SK-N-SH (cell line): ENCODE measurements at regions not wholly inside any gene's neighbourhood (a gene's known extent, or its start where the extent isn't known, plus 50 kb on each side); places are given as distances from the start of the nearest gene placed in this dataset.
A peak's percentile ranks its signal among the peaks of the same experiment; 100 is the strongest.

Experiments used
- CTCF ChIA-PET: fragments of 300-600, 350-600 bp; formaldehyde crosslinking; extraction: SDS; loops from one replicate; lab custom pipeline; 2021; lab: Yijun Ruan, JAX
- POLR2A ChIA-PET: fragments of 350-600 bp; sonication (Branson Sonifier 250); formaldehyde crosslinking; extraction: SDS; loops from one replicate; lab custom pipeline; 2020; ENCODE audit warnings: antibody characterized with exemption, inconsistent platforms; lab: Yijun Ruan, JAX
- DNase-seq: peaks from one replicate; pipeline ENCODE4 v3.0.0; 2012
- H2AFZ ChIP-seq: fragments of 200-600 bp; sonication (generic); 2 replicates; pipeline ENCODE4 v1.8.1; 2016; ENCODE audit warnings: antibody characterized with exemption, mild to moderate bottlenecking, low read depth
- H3F3A ChIP-seq: fragments of 200-600 bp; sonication (generic); replicated peaks from 2 replicates; pipeline ENCODE3; 2016; ENCODE audit warnings: antibody characterized with exemption, mild to moderate bottlenecking; ENCODE audit not compliant: insufficient read depth
- H3K27ac ChIP-seq, 2 experiments: fragments of 200-500 bp in 1 of 2; fragments of 200-600 bp in 1 of 2; sonication (Bioruptor generic) in 1 of 2; sonication (generic), shearing (Covaris generic) in 1 of 2; 2 replicates each; pipeline versions ENCODE4 v1.5.1 to v1.6.1; 2014 to 2016; ENCODE audit warnings: low read depth in 2 of 2, inconsistent platforms in 1 of 2, low read length in 1 of 2, mild to moderate bottlenecking in 1 of 2, mixed read lengths in 1 of 2
- H3K27me3 ChIP-seq: fragments of 200-600 bp; sonication (generic), shearing (Covaris generic); 2 replicates; pipeline ENCODE4 v1.6.1; 2016; ENCODE audit warnings: mixed run types; ENCODE audit not compliant: insufficient read depth
- H3K36me3 ChIP-seq, 2 experiments: fragments of 200-500 bp in 1 of 2; fragments of 200-600 bp in 1 of 2; sonication (Bioruptor generic) in 1 of 2; sonication (generic) in 1 of 2; replicated peaks in 1 of 2; 2 replicates each; pipeline versions ENCODE3 to v1.5.1; 2014 to 2016; ENCODE audit warnings: low read length in 1 of 2, mild to moderate bottlenecking in 1 of 2; ENCODE audit not compliant: insufficient read depth in 2 of 2, control insufficient read depth in 1 of 2
- H3K4me1 ChIP-seq, 2 experiments: fragments of 200-500 bp in 1 of 2; fragments of 200-600 bp in 1 of 2; sonication (Bioruptor generic) in 1 of 2; sonication (generic), shearing (Covaris generic) in 1 of 2; 2 replicates each; pipeline versions ENCODE4 v1.5.1 to v1.6.1; 2014 to 2016; ENCODE audit warnings: low read depth in 1 of 2, low read length in 1 of 2, mixed run types in 1 of 2; ENCODE audit not compliant: insufficient read depth in 2 of 2, control insufficient read depth in 1 of 2
- H3K4me2 ChIP-seq: fragments of 200-600 bp; sonication (generic), shearing (Covaris generic); 2 replicates; pipeline ENCODE4 v1.6.1; 2017; ENCODE audit warnings: mixed run types
- H3K4me3 ChIP-seq, 2 experiments: fragments of 200-500 bp in 1 of 2; fragments of 200-600 bp in 1 of 2; sonication (Bioruptor generic) in 1 of 2; sonication (generic), shearing (Covaris generic) in 1 of 2; 2 replicates each; pipeline versions ENCODE4 v1.5.1 to v1.8.1; 2014 to 2016; ENCODE audit warnings: low read depth in 2 of 2, inconsistent platforms in 1 of 2, low read length in 1 of 2, mild to moderate bottlenecking in 1 of 2, mixed read lengths in 1 of 2, moderate library complexity in 1 of 2
- H3K79me2 ChIP-seq: fragments of 200-600 bp; sonication (generic); 2 replicates; pipeline ENCODE4 v1.8.1; 2017; ENCODE audit warnings: mild to moderate bottlenecking; ENCODE audit not compliant: insufficient read depth
- H3K9ac ChIP-seq: fragments of 200-600 bp; sonication (generic); 2 replicates; pipeline ENCODE4 v1.6.1; 2017; ENCODE audit warnings: mixed run types
- H3K9me2 ChIP-seq: fragments of 200-600 bp; sonication (generic); 2 replicates; pipeline ENCODE4 v1.6.1; 2017; ENCODE audit warnings: mixed run types
- H3K9me3 ChIP-seq: fragments of 200-600 bp; sonication (generic); 2 replicates; pipeline ENCODE4 v1.6.1; 2017; ENCODE audit warnings: mixed run types, mild to moderate bottlenecking, moderate library complexity
- H4K20me1 ChIP-seq: fragments of 200-600 bp; sonication (generic); 2 replicates; pipeline ENCODE4 v1.6.1; 2017; ENCODE audit warnings: mild to moderate bottlenecking, mixed run types; ENCODE audit not compliant: insufficient read depth
- CHD2 ChIP-seq: fragments of 150-350 bp; IDR thresholded peaks from 2 replicates; pipeline ENCODE4 v1.6.1; 2018; ENCODE audit warnings: low read length; ENCODE audit not compliant: partially characterized antibody
- FOSL2 ChIP-seq: IDR thresholded peaks from 2 replicates; pipeline ENCODE4 v1.4.0; 2012; ENCODE audit warnings: low read depth, mild to moderate bottlenecking, moderate library complexity, borderline replicate concordance
- FOXJ3 ChIP-seq: sonication (generic); formaldehyde crosslinking; IDR thresholded peaks from 2 replicates; pipeline ENCODE4 v1.5.1; 2020; ENCODE audit warnings: mild to moderate bottlenecking, missing genetic modification reagents
- MAX ChIP-seq: IDR thresholded peaks from 2 replicates; pipeline ENCODE4 v1.4.0; 2012; ENCODE audit warnings: low read depth
- MXI1 ChIP-seq: IDR thresholded peaks from 2 replicates; pipeline ENCODE4 v1.6.1; 2012; ENCODE audit warnings: mild to moderate bottlenecking, low read depth, low read length, improper control_type of control experiment
- PBX3 ChIP-seq: IDR thresholded peaks from 2 replicates; pipeline ENCODE4; 2012
- RAD21 ChIP-seq: IDR thresholded peaks from 2 replicates; pipeline ENCODE4 v1.6.1; 2012; ENCODE audit warnings: mild to moderate bottlenecking, low read length
- TAF1 ChIP-seq: IDR thresholded peaks from 2 replicates; pipeline ENCODE4 v1.6.1; 2012; ENCODE audit warnings: low read depth, mild to moderate bottlenecking, low read length, moderate library complexity, borderline replicate concordance
- TCF12 ChIP-seq: IDR thresholded peaks from 2 replicates; pipeline ENCODE4 v1.4.0; 2012
- USF2 ChIP-seq: fragments of 150-350 bp; IDR thresholded peaks from 2 replicates; pipeline ENCODE4 v1.6.1; 2017; ENCODE audit warnings: antibody characterized with exemption, low read length, low read depth, borderline replicate concordance
- WGBS: methylation state at CpG from one replicate; pipeline ENCODE4 v1.1.6; 2017; ENCODE audit warnings: low lambda C conversion rate; 5-methylcytosine and 5-hydroxymethylcytosine counted together
- TF ChIP-seq, protein P1 (sequence below): IDR thresholded peaks from 2 replicates; pipeline ENCODE4 v1.6.1; 2012; ENCODE audit warnings: mild to moderate bottlenecking, low read depth, low read length, moderate library complexity

DNA sequence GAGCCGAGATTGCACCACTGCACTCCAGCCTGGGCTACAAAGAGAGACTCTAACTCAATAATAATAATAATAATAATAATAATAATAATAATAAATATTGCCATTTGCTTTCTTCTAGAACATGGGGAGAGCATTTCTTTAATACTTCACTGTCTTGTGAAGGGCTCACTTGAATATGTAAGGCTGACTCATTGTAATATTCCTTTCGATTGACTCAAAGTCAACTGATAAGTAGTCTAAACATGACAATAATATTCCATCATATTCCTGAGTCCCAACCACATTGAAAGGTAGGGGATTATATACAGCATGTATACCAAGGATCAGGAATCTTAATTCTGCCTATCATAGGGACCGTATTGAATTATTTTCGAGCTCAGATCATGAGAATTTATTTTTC lies 949.2 kb downstream of the DSC3 start (continued):
- TF ChIP-seq MAX = no peak

GRCh38 chr18:30088238-30089015 lies 954.1 kb downstream of the DSC3 start:
- ChIA-PET CTCF (no interaction called here), POLR2A (no interaction called here)
- Histone ChIP-seq H3K27me3 (no peaks in the 10 kb centered on the region), H4K20me1 (no peaks in the 10 kb centered on the region), H3K4me2 (no peak overlapping the region), H3K79me2 (no peaks in the 10 kb centered on the region), H3F3A (no peaks in the 10 kb centered on the region), H3K27ac (no peak overlapping the region), H3K36me3 (no peaks in the 10 kb centered on the region), H3K9ac (no peak overlapping the region), H3K4me1 (no peaks in the 10 kb centered on the region; a peak in 1 of 4 replicates), H2AFZ (peak overlapping the region; percentile 48; the same call in 1 of the 2 replicates), H3K9me2 (no peaks in the 10 kb centered on the region), H3K9me3 (no peaks in the 10 kb centered on the region), H3K4me3 (no peak overlapping the region)
- TF ChIP-seq RAD21 = no peak
- TF ChIP-seq FOSL2 = no peak
- DNase-seq = no peak

- Histone ChIP-seq H3K9me2 (no peaks in the 10 kb centered on the region), H2AFZ (no peak overlapping the region), H3K4me1 (no peaks in the 10 kb centered on the region; a peak in 1 of 4 replicates), H3K4me3 (no peak overlapping the region), H3K27ac (no peak overlapping the region), H3K4me2 (no peak overlapping the region), H3K9ac (no peak overlapping the region), H3K79me2 (no peaks in the 10 kb centered on the region), H3F3A (no peaks in the 10 kb centered on the region), H3K27me3 (no peaks in the 10 kb centered on the region), H3K36me3 (no peaks in the 10 kb centered on the region), H4K20me1 (no peaks in the 10 kb centered on the region), H3K9me3 (no peaks in the 10 kb centered on the region)
- CTCF ChIA-PET = interaction anchor here (0.7 kb wide), 1 partner anchor 183 kb away, joined by 3 read pairs; no protein-coding TSS in a partner anchor
- POLR2A ChIA-PET = no interaction called here
- WGBS = 60% methylated on average over 1 of the region's 1 CpG
- TF ChIP-seq FOXJ3 (CRISPR knock-in tag) (no peak), CHD2 (no peak), FOSL2 (no peak)
- DNase-seq = no peak
Measured at GRCh38 chr18:30086351-30086750, 956.2 kb downstream of the DSC3 start.

DNA sequence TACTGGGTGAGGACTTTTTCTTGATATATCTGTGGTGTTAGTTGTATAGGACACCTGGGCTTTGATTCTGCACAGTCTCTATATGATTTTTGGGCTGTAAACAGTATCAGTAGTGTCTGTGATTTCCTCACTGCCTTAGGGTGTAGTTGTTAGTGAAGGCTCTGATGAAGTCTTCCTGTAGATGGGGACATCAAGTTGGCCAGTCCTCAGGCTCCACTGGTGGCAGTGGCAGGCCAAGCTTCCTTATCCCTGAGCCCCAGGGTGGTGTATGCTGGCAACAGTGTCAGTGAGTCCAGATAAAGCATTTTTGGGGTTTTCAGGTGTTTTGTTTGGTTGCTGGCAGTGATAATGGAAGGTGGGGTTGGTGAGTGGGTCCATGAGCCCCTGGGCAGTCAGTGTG lies 961.4 kb downstream of the DSC3 start:
- H3F3A ChIP-seq = no peaks in the 10 kb centered on the region
- no peak overlapping the region for H3K27ac ChIP-seq
- H4K20me1 ChIP-seq = no peaks in the 10 kb centered on the region
- H3K9me3 ChIP-seq = no peaks in the 10 kb centered on the region
- no peaks in the 10 kb centered on the region for H3K9me2 ChIP-seq
- no peak overlapping the region for H3K9ac ChIP-seq
- ChIA-PET POLR2A (no interaction called here), CTCF (no interaction called here)
- H3K4me1 ChIP-seq = no peaks in the 10 kb centered on the region; a peak in 1 of 4 replicates
- H3K4me3 ChIP-seq = no peak overlapping the region
- H3K4me2 ChIP-seq = no peak overlapping the region
- H2AFZ ChIP-seq = no peak overlapping the region
- H3K36me3 ChIP-seq = no peaks in the 10 kb centered on the region
- no peak for DNase-seq
- no peaks in the 10 kb centered on the region for H3K79me2 ChIP-seq
- H3K27me3 ChIP-seq = no peaks in the 10 kb centered on the region
- TF ChIP-seq USF2 (no peak), MXI1 (no peak), TAF1 (no peak), TCF12 (no peak), PBX3 (no peak), FOSL2 (no peak)
- TF ChIP-seq, protein P1, sequence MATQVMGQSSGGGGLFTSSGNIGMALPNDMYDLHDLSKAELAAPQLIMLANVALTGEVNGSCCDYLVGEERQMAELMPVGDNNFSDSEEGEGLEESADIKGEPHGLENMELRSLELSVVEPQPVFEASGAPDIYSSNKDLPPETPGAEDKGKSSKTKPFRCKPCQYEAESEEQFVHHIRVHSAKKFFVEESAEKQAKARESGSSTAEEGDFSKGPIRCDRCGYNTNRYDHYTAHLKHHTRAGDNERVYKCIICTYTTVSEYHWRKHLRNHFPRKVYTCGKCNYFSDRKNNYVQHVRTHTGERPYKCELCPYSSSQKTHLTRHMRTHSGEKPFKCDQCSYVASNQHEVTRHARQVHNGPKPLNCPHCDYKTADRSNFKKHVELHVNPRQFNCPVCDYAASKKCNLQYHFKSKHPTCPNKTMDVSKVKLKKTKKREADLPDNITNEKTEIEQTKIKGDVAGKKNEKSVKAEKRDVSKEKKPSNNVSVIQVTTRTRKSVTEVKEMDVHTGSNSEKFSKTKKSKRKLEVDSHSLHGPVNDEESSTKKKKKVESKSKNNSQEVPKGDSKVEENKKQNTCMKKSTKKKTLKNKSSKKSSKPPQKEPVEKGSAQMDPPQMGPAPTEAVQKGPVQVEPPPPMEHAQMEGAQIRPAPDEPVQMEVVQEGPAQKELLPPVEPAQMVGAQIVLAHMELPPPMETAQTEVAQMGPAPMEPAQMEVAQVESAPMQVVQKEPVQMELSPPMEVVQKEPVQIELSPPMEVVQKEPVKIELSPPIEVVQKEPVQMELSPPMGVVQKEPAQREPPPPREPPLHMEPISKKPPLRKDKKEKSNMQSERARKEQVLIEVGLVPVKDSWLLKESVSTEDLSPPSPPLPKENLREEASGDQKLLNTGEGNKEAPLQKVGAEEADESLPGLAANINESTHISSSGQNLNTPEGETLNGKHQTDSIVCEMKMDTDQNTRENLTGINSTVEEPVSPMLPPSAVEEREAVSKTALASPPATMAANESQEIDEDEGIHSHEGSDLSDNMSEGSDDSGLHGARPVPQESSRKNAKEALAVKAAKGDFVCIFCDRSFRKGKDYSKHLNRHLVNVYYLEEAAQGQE = no peak
